GM23248 (cell line): ENCODE measurements at regions not wholly inside any gene's neighbourhood (a gene's known extent, or its start where the extent isn't known, plus 50 kb on each side); places are given as distances from the start of the nearest gene placed in this dataset. TPM values are rescaled to one million over a fixed set of nuclear protein-coding genes. Genes with fewer than 3 reads are reported as not detected.

Experiments used
- DNase-seq: peaks from one replicate; pipeline ENCODE4 v3.0.0-alpha.2; 2015
- H2AFZ ChIP-seq: fragments of 200-600 bp; sonication (generic); 2 replicates; pipeline ENCODE4 v1.6.1; 2016; ENCODE audit warnings: antibody characterized with exemption
- H3F3A ChIP-seq: fragments of 200-600 bp; sonication (generic); 2 replicates; pipeline ENCODE4 v1.6.1; 2016; ENCODE audit warnings: mild to moderate bottlenecking, antibody characterized with exemption, mixed run types; ENCODE audit not compliant: insufficient read depth
- H3K27ac ChIP-seq: fragments of 200-600 bp; sonication (generic); 2 replicates; pipeline ENCODE4 v1.5.1; 2016; ENCODE audit warnings: mild to moderate bottlenecking
- H3K27me3 ChIP-seq: fragments of 200-600 bp; sonication (generic); replicated peaks from 2 replicates; pipeline ENCODE4 v1.6.1; 2016; ENCODE audit warnings: mild to moderate bottlenecking; ENCODE audit not compliant: insufficient read depth
- H3K36me3 ChIP-seq: fragments of 200-600 bp; sonication (generic); 2 replicates; pipeline ENCODE4 v1.6.1; 2016; ENCODE audit warnings: low read depth, mild to moderate bottlenecking
- H3K4me1 ChIP-seq: fragments of 200-600 bp; sonication (generic); 2 replicates; pipeline ENCODE4 v1.6.1; 2016; ENCODE audit warnings: mild to moderate bottlenecking; ENCODE audit not compliant: insufficient read depth
- H3K4me2 ChIP-seq: fragments of 200-600 bp; sonication (generic); one replicate; pipeline ENCODE4 v1.6.1; 2016; ENCODE audit warnings: mild to moderate bottlenecking; ENCODE audit not compliant: unreplicated experiment
- H3K4me3 ChIP-seq: fragments of 200-600 bp; sonication (generic); 2 replicates; pipeline ENCODE4 v1.5.1; 2016; ENCODE audit warnings: mild to moderate bottlenecking
- H3K79me2 ChIP-seq: fragments of 200-600 bp; sonication (generic); 2 replicates; pipeline ENCODE4 v1.6.1; 2016; ENCODE audit warnings: mild to moderate bottlenecking; ENCODE audit not compliant: insufficient read depth
- H3K9ac ChIP-seq: fragments of 200-600 bp; sonication (generic); 2 replicates; pipeline ENCODE4 v1.6.1; 2016; ENCODE audit warnings: mild to moderate bottlenecking
- H3K9me2 ChIP-seq: fragments of 200-600 bp; sonication (generic); 2 replicates; pipeline ENCODE4 v1.6.1; 2016; ENCODE audit warnings: mixed run types, mild to moderate bottlenecking, moderate library complexity; ENCODE audit not compliant: insufficient read depth
- H3K9me3 ChIP-seq: fragments of 200-600 bp; sonication (generic); one replicate; pipeline ENCODE4 v1.6.1; 2017; ENCODE audit warnings: low read depth
- H4K20me1 ChIP-seq: fragments of 200-600 bp; sonication (generic); 2 replicates; pipeline ENCODE4 v1.6.0; 2016; ENCODE audit not compliant: insufficient read depth
- EZH2 ChIP-seq: fragments of 200-600 bp; sonication (generic); IDR thresholded peaks from 2 replicates; pipeline ENCODE4 v1.6.1; 2018; ENCODE audit warnings: antibody characterized with exemption, mild to moderate bottlenecking; ENCODE audit not compliant: insufficient read depth, poor library complexity, severe bottlenecking
- EZH2phosphoT487 ChIP-seq: fragments of 200-600 bp; sonication (generic); IDR thresholded peaks from 2 replicates; pipeline ENCODE4 v1.6.1; 2018; ENCODE audit warnings: antibody characterized with exemption, moderate library complexity, mild to moderate bottlenecking, low read depth; ENCODE audit not compliant: insufficient read depth
- WGBS, 2 experiments: methylation state at CpG; one replicate each; pipeline ENCODE4 v1.1.6; 2015 to 2017; ENCODE audit warnings: low lambda C conversion rate in 2 of 2, low coverage in 1 of 2; ENCODE audit errors: missing lambda C conversion rate in 2 of 2; 5-methylcytosine and 5-hydroxymethylcytosine counted together
- in situ Hi-C: fragments of 300-500 bp; cut with MboI; formaldehyde crosslinking; loops from 2 replicates; pipeline ENCODE4 v1.15.0; 2020
- small RNA-seq: library from RNA; depleted of rRNA; stranded (forward); fragments of <200 nt; gene quantifications from one replicate; pipeline ENCODE3, GENCODE V24; 2014; ENCODE audit warnings: low read depth, low replicate concordance

DNA sequence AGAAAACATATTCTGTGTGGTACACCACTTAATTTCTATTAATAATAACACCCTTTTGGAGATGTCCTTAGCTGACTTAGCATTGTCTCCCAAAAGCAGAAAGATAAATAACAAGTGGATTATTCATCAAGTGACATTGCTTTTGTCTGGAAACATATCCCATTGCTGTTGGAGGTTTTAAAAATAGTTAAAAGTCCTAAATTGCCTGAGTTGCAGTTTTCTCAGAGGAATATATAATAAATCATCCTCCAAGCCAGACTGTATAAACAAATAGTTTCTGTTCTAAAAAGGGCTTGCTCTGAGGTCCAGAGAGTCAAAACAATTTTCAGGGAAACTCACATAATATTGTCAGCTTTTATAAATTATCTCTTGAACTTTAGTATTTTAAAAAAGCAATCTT, 60.4 kb upstream of the CD96 start:
- Histone ChIP-seq H3F3A (no peaks in the 10 kb centered on the region), H3K9ac (no peak overlapping the region), H3K9me3 (no peaks in the 10 kb centered on the region), H3K36me3 (no peaks in the 10 kb centered on the region), H4K20me1 (no peaks in the 10 kb centered on the region), H3K79me2 (no peaks in the 10 kb centered on the region), H3K4me1 (peaks cover 13% of the 10 kb centered on the region), H3K27me3 (peaks cover 11% of the 10 kb centered on the region; the same call in 1 of the 2 replicates), H3K27ac (no peak overlapping the region), H2AFZ (no peak overlapping the region), H3K9me2 (0 out of 2 replicates have a peak, but pooled peaks cover 3% of the 10 kb centered on the region), H3K4me3 (no peak overlapping the region), H3K4me2 (no peak overlapping the region)
- TF ChIP-seq EZH2phosphoT487 = no peak
- no peak for TF ChIP-seq EZH2
- DNase-seq = no peak
- in situ Hi-C loops = no loop called here

- Histone ChIP-seq H3K4me2 (no peak overlapping the region), H3K4me1 (peaks cover 13% of the 10 kb centered on the region), H3K36me3 (no peaks in the 10 kb centered on the region), H3K79me2 (no peaks in the 10 kb centered on the region), H3K4me3 (no peak overlapping the region), H3K9ac (no peak overlapping the region), H3K27ac (no peak overlapping the region), H3K27me3 (peaks cover 7% of the 10 kb centered on the region; the same call in 1 of the 2 replicates), H3K9me3 (no peaks in the 10 kb centered on the region), H3K9me2 (0 out of 2 replicates have a peak, but pooled peaks cover 3% of the 10 kb centered on the region), H3F3A (no peaks in the 10 kb centered on the region), H4K20me1 (no peaks in the 10 kb centered on the region), H2AFZ (no peak overlapping the region)
- TF ChIP-seq EZH2 (no peak), EZH2phosphoT487 (no peak)
- in situ Hi-C loops = no loop called here
- WGBS, 2 experiments = 10 to 21% methylated on average over 1 of the region's 1 CpG
- no peak for DNase-seq
These were observed 59.4 kb upstream of the CD96 start for GRCh38 chr3:111482574-111482973.

- no peak for DNase-seq
- no peaks in the 10 kb centered on the region for H3K9me3 ChIP-seq
- no peaks in the 10 kb centered on the region for H3K79me2 ChIP-seq
- TF ChIP-seq EZH2phosphoT487 (no peak), EZH2 (no peak)
- no peaks in the 10 kb centered on the region for H3K27me3 ChIP-seq
- peak overlapping the region; percentile 30 for H3K4me2 ChIP-seq
- WGBS, 2 experiments = 44 to 50% methylated on average over 1 of the region's 1 CpG
- H2AFZ ChIP-seq = peak overlapping the region; percentile 75
- H3F3A ChIP-seq = no peaks in the 10 kb centered on the region
- in situ Hi-C loops = no loop called here
- peak overlapping the region; percentile 9; the same call in 1 of the 2 replicates for H3K9ac ChIP-seq
- H3K4me1 ChIP-seq = peaks cover 13% of the 10 kb centered on the region
- peak overlapping the region; percentile 30; the same call in 1 of the 2 replicates for H3K27ac ChIP-seq
- H3K4me3 ChIP-seq = no peak overlapping the region
- 0 out of 2 replicates have a peak, but pooled peaks cover 3% of the 10 kb centered on the region for H3K9me2 ChIP-seq
- no peaks in the 10 kb centered on the region for H3K36me3 ChIP-seq
- no peaks in the 10 kb centered on the region for H4K20me1 ChIP-seq
These were observed 56.9 kb upstream of the CD96 start for GRCh38 chr3:111485086-111485485.

Small RNA genes in the stretch of these regions (small RNA-seq; reads per million reads assigned to genes)
- gene ATP6V0CP2 = not detected
